Mucosa of descending colon (tissue), 3 donors: ENCODE measurements at regions not wholly inside any gene's neighbourhood (a gene's known extent, or its start where the extent isn't known, plus 50 kb on each side); places are given as distances from the start of the nearest gene placed in this dataset.

Source experiments
- ATAC-seq: fragments of 200-7000 bp; cut with Tn5 transposase; one replicate; pipeline ENCODE4 v1.9.1; 2020; ENCODE audit warnings: mild to moderate bottlenecking, moderate library complexity
- DNase-seq, 3 donors: peaks; one replicate each; pipeline ENCODE4 v3.0.0-alpha.2; 2020
- H3K36me3 ChIP-seq: fragments of 200-600 bp; one replicate; pipeline ENCODE4 v1.8.0; 2021; ENCODE audit warnings: low read depth, mild to moderate bottlenecking
- H3K4me1 ChIP-seq: fragments of 200-600 bp; one replicate; pipeline ENCODE4 v1.8.0; 2021; ENCODE audit warnings: low read depth, mild to moderate bottlenecking
- H3K4me3 ChIP-seq: fragments of 200-600 bp; one replicate; pipeline ENCODE4 v1.8.0; 2021; ENCODE audit warnings: mild to moderate bottlenecking
- H3K9me3 ChIP-seq: fragments of 200-600 bp; one replicate; pipeline ENCODE4 v1.8.0; 2021; ENCODE audit warnings: mild to moderate bottlenecking
- CTCF ChIP-seq: fragments of 200-600 bp; IDR thresholded peaks from one replicate; pipeline ENCODE4 v1.8.0; 2022; ENCODE audit warnings: antibody characterized with exemption, mild to moderate bottlenecking
- intact Hi-C, 2 donors: fragments of 100-400 bp; cut with DNase I in 1 of 2; cut with micrococcal nuclease in 1 of 2; formaldehyde crosslinking; loops; one replicate each; pipeline versions ENCODE4 v1.11.0 to v1.11.1; 2022; cut with DNase I, micrococcal nuclease
- donor health status: DM: no; HTN: no; CAD: no; lungs with moderate emphysema.
- donor health status: DM: no; HTN: no; CAD: no.
- donor health status: DM: no; HTN: yes; CAD: no.

GRCh38 chr5:6867712-6868111 is 154.5 kb downstream of the TENT4A start:
- intact Hi-C loops, result no loop called here
- DNase-seq (no peak), ATAC-seq (no peak)
- no peaks in the 10 kb centered on the region for H3K36me3 ChIP-seq
- no peaks in the 10 kb centered on the region for H3K4me1 ChIP-seq
- H3K4me3 ChIP-seq, result no peak overlapping the region
- TF ChIP-seq CTCF, result no peak
- H3K9me3 ChIP-seq, result no peaks in the 10 kb centered on the region

- Histone ChIP-seq H3K4me3 (no peak overlapping the region), H3K4me1 (no peaks in the 10 kb centered on the region), H3K36me3 (no peaks in the 10 kb centered on the region), H3K9me3 (no peaks in the 10 kb centered on the region)
- DNase-seq, result no peak
- ATAC-seq, result no peak
- intact Hi-C loops, result no loop called here
- no peak for TF ChIP-seq CTCF
Observed at GRCh38 chr5:6868171-6868570, 154.9 kb downstream of the TENT4A start.

- no peak for DNase-seq
- H3K36me3 ChIP-seq, result no peaks in the 10 kb centered on the region
- H3K4me1 ChIP-seq, result no peaks in the 10 kb centered on the region
- no peaks in the 10 kb centered on the region for H3K9me3 ChIP-seq
- intact Hi-C loops, result no loop called here
- ATAC-seq, result no peak
- H3K4me3 ChIP-seq, result no peak overlapping the region
- TF ChIP-seq CTCF, result no peak
Observed at GRCh38 chr5:6868575-6869215, 155.5 kb downstream of the TENT4A start.

GRCh38 chr5:6869677-6870076 is 156.4 kb downstream of the TENT4A start:
- TF ChIP-seq CTCF, result no peak
- DNase-seq, result no peak
- no peak for ATAC-seq
- Histone ChIP-seq H3K4me3 (no peak overlapping the region), H3K4me1 (no peaks in the 10 kb centered on the region), H3K9me3 (no peaks in the 10 kb centered on the region), H3K36me3 (no peaks in the 10 kb centered on the region)
- intact Hi-C loops, result no loop called here

- Histone ChIP-seq H3K4me3 (no peak overlapping the region), H3K36me3 (no peaks in the 10 kb centered on the region), H3K4me1 (no peaks in the 10 kb centered on the region), H3K9me3 (no peaks in the 10 kb centered on the region)
- intact Hi-C loops, result no loop called here
- TF ChIP-seq CTCF, result no peak
- DNase-seq (no peak), ATAC-seq (no peak)
Observed at GRCh38 chr5:6872441-6873160, 159.4 kb downstream of the TENT4A start.
